IPS-20b (cell line): ENCODE measurements at regions not wholly inside any gene's neighbourhood (a gene's known extent, or its start where the extent isn't known, plus 50 kb on each side); places are given as distances from the start of the nearest gene placed in this dataset.
"Not testable (repeated sequence)": the region's sequence is repeated elsewhere in the genome, so short reads cannot be mapped to it uniquely, and the experiment has no call there.

Source experiments
- H3K27ac ChIP-seq: one replicate; pipeline ENCODE4 v1.5.1; 2013; ENCODE audit warnings: low read length
- H3K27me3 ChIP-seq: 2 replicates; pipeline ENCODE4 v1.6.1; 2013; ENCODE audit warnings: mild to moderate bottlenecking, low read length, inconsistent platforms; ENCODE audit not compliant: insufficient read depth
- H3K36me3 ChIP-seq: 2 replicates; pipeline ENCODE4 v1.6.1; 2013; ENCODE audit warnings: low read depth, mild to moderate bottlenecking, inconsistent platforms, low read length, moderate library complexity; ENCODE audit not compliant: insufficient read depth
- H3K4me1 ChIP-seq: 2 replicates; pipeline ENCODE4 v1.6.1; 2013; ENCODE audit warnings: mild to moderate bottlenecking, control low read depth, inconsistent platforms, low read length, moderate library complexity; ENCODE audit not compliant: insufficient read depth
- H3K4me3 ChIP-seq: 2 replicates; pipeline ENCODE4 v1.5.1; 2013; ENCODE audit warnings: mild to moderate bottlenecking, low read length, inconsistent platforms
- H3K9ac ChIP-seq: 2 replicates; pipeline ENCODE4 v1.6.1; 2013; ENCODE audit warnings: low read depth, mild to moderate bottlenecking, inconsistent platforms, low read length, moderate library complexity
- H3K9me3 ChIP-seq: 2 replicates; pipeline ENCODE4 v1.6.1; 2013; ENCODE audit warnings: mild to moderate bottlenecking, low read depth, low read length, inconsistent platforms; ENCODE audit not compliant: insufficient read depth

- H3K36me3 ChIP-seq, H3K4me3 ChIP-seq, H3K9ac ChIP-seq, H3K27me3 ChIP-seq, H3K4me1 ChIP-seq, H3K27ac ChIP-seq, H3K9me3 ChIP-seq: not testable (repeated sequence)
These were observed 291.2 kb upstream of the FRG2C start for GRCh38 chr3:75372964-75373363.

GRCh38 chr3:75379840-75380239 is 284.3 kb upstream of the FRG2C start:
- H3K4me1 ChIP-seq, H3K27me3 ChIP-seq: not testable (repeated sequence)

GRCh38 chr3:75380276-75380771 is 283.8 kb upstream of the FRG2C start:
- H3K4me1 ChIP-seq: no peaks in the 10 kb centered on the region
- no peak overlapping the region for H3K4me3 ChIP-seq
- no peak overlapping the region for H3K9ac ChIP-seq
- H3K36me3 ChIP-seq: no peaks in the 10 kb centered on the region
- no peaks in the 10 kb centered on the region for H3K9me3 ChIP-seq
- H3K27me3 ChIP-seq: no peaks in the 10 kb centered on the region
- H3K27ac ChIP-seq: no peak overlapping the region

More at GRCh38 chr3:75379840-75380239, 284.3 kb upstream of the FRG2C start:
- H3K9ac ChIP-seq, H3K4me3 ChIP-seq, H3K27ac ChIP-seq, H3K9me3 ChIP-seq, H3K36me3 ChIP-seq: not testable (repeated sequence)

- not testable (repeated sequence) for H3K4me1 ChIP-seq, H3K9ac ChIP-seq, H3K9me3 ChIP-seq, H3K4me3 ChIP-seq, H3K27ac ChIP-seq, H3K27me3 ChIP-seq, H3K36me3 ChIP-seq
These were observed 280.1 kb upstream of the FRG2C start for GRCh38 chr3:75384016-75384415.

GRCh38 chr3:75388486-75389124 is 275.5 kb upstream of the FRG2C start:
- H3K4me1 ChIP-seq, H3K9me3 ChIP-seq, H3K27ac ChIP-seq: not testable (repeated sequence)

GRCh38 chr3:75393288-75393694 is 270.8 kb upstream of the FRG2C start:
- not testable (repeated sequence) for H3K36me3 ChIP-seq, H3K27me3 ChIP-seq, H3K4me3 ChIP-seq, H3K9me3 ChIP-seq, H3K27ac ChIP-seq, H3K9ac ChIP-seq, H3K4me1 ChIP-seq

More at GRCh38 chr3:75388486-75389124, 275.5 kb upstream of the FRG2C start:
- H3K36me3 ChIP-seq, H3K9ac ChIP-seq, H3K4me3 ChIP-seq, H3K27me3 ChIP-seq: not testable (repeated sequence)

GRCh38 chr3:75394102-75394501 is 270.0 kb upstream of the FRG2C start:
- not testable (repeated sequence) for H3K4me1 ChIP-seq, H3K27me3 ChIP-seq, H3K9ac ChIP-seq, H3K36me3 ChIP-seq, H3K27ac ChIP-seq, H3K9me3 ChIP-seq, H3K4me3 ChIP-seq

- not testable (repeated sequence) for H3K9me3 ChIP-seq, H3K4me1 ChIP-seq, H3K9ac ChIP-seq, H3K36me3 ChIP-seq, H3K27me3 ChIP-seq, H3K4me3 ChIP-seq, H3K27ac ChIP-seq
These were observed 269.4 kb upstream of the FRG2C start for GRCh38 chr3:75394562-75395360.

- Histone ChIP-seq H3K27me3 (no peaks in the 10 kb centered on the region), H3K4me3 (no peak overlapping the region), H3K27ac (no peak overlapping the region), H3K9me3 (no peaks in the 10 kb centered on the region), H3K4me1 (no peaks in the 10 kb centered on the region), H3K36me3 (no peaks in the 10 kb centered on the region), H3K9ac (no peak overlapping the region)
These were observed 268.4 kb upstream of the FRG2C start for GRCh38 chr3:75395580-75396315.

- H3K9me3 ChIP-seq: no peaks in the 10 kb centered on the region
- H3K27ac ChIP-seq: no peak overlapping the region
- no peaks in the 10 kb centered on the region for H3K4me1 ChIP-seq
- H3K9ac ChIP-seq: no peak overlapping the region
- no peaks in the 10 kb centered on the region for H3K27me3 ChIP-seq
- H3K4me3 ChIP-seq: no peak overlapping the region
- H3K36me3 ChIP-seq: no peaks in the 10 kb centered on the region
These were observed 267.8 kb upstream of the FRG2C start for GRCh38 chr3:75396316-75396802.

- H3K27ac ChIP-seq, H3K9me3 ChIP-seq, H3K27me3 ChIP-seq, H3K4me1 ChIP-seq, H3K4me3 ChIP-seq, H3K9ac ChIP-seq, H3K36me3 ChIP-seq: not testable (repeated sequence)
These were observed 266.6 kb upstream of the FRG2C start for GRCh38 chr3:75397486-75397885.
